H1 (cell line): ENCODE measurements at regions not wholly inside any gene's neighbourhood (a gene's known extent, or its start where the extent isn't known, plus 50 kb on each side); places are given as distances from the start of the nearest gene placed in this dataset.

Experiments used
- CTCF ChIA-PET: fragments of 300-600 bp; sonication (Branson Sonifier 250); formaldehyde crosslinking; loops from one replicate; lab custom pipeline; 2021; ENCODE audit not compliant: partially characterized antibody; lab: Charles Lee
- POLR2A ChIA-PET: fragments of 300-600 bp; sonication (Branson Sonifier 250); formaldehyde crosslinking; loops from one replicate; lab custom pipeline; 2021; ENCODE audit warnings: inconsistent platforms; ENCODE audit not compliant: partially characterized antibody; lab: Charles Lee
- DNase-seq, 2 experiments: peaks; one replicate each; pipeline versions ENCODE4 v3.0.0 to v3.0.0-alpha.2; 2010 to 2022; ENCODE audit warnings: low spot score in 2 of 2, low read depth in 1 of 2, mixed read lengths in 1 of 2
- FAIRE-seq: peaks from 2 replicates; lab custom pipeline; 2011; peaks lifted over from hg19 to GRCh38; lab: Jason Lieb, UNC
- H2AFZ ChIP-seq: 2 replicates; pipeline ENCODE4 v1.8.1; 2012; ENCODE audit warnings: low read length, inconsistent platforms
- H2AK5ac ChIP-seq: 2 replicates; pipeline ENCODE4 v1.6.1; 2013; ENCODE audit warnings: low read depth, low read length
- H2BK120ac ChIP-seq: replicated peaks from 2 replicates; pipeline ENCODE3; 2013; ENCODE audit warnings: low read depth, low read length, inconsistent platforms
- H2BK12ac ChIP-seq: 2 replicates; pipeline ENCODE4 v1.6.1; 2013; ENCODE audit warnings: low read depth, low read length
- H2BK15ac ChIP-seq: 2 replicates; pipeline ENCODE4 v1.6.1; 2013; ENCODE audit warnings: low read length
- H2BK20ac ChIP-seq: 2 replicates; pipeline ENCODE4 v1.6.1; 2013; ENCODE audit warnings: low read length
- H2BK5ac ChIP-seq: 2 replicates; pipeline ENCODE4 v1.6.1; 2013; ENCODE audit warnings: low read depth, low read length
- H3K14ac ChIP-seq: 2 replicates; pipeline ENCODE4 v1.6.1; 2013; ENCODE audit warnings: inconsistent platforms; ENCODE audit not compliant: insufficient read length
- H3K18ac ChIP-seq: 2 replicates; pipeline ENCODE4 v1.6.1; 2013; ENCODE audit warnings: low read length; ENCODE audit errors: extremely low read depth
- H3K23ac ChIP-seq: 2 replicates; pipeline ENCODE4 v1.6.1; 2013; ENCODE audit warnings: inconsistent platforms; ENCODE audit not compliant: insufficient read length
- H3K23me2 ChIP-seq: 2 replicates; pipeline ENCODE4 v1.6.1; 2013; ENCODE audit warnings: low read depth, low read length
- H3K27ac ChIP-seq: 2 replicates; pipeline ENCODE4 v1.6.1; 2011; ENCODE audit warnings: low read depth, low read length, inconsistent platforms
- H3K27me3 ChIP-seq, 4 experiments: replicated peaks in 1 of 4; 1 replicate in 1 of 4; 2 replicates in 3 of 4; pipeline versions ENCODE4 v1.6.1 to v1.8.1; 2011 to 2013; ENCODE audit warnings: low read length in 3 of 4, mild to moderate bottlenecking in 3 of 4, inconsistent platforms in 2 of 4, mixed read lengths in 2 of 4, moderate library complexity in 1 of 4; ENCODE audit not compliant: control insufficient read depth in 3 of 4, insufficient read depth in 3 of 4; ENCODE audit errors: extremely low read depth in 1 of 4
- H3K36me3 ChIP-seq, 4 experiments: 2 replicates each; pipeline versions ENCODE4 v1.6.1 to v1.8.1; 2011 to 2013; ENCODE audit warnings: mild to moderate bottlenecking in 4 of 4, low read length in 3 of 4, moderate library complexity in 2 of 4, control low read depth in 1 of 4, inconsistent platforms in 1 of 4; ENCODE audit not compliant: insufficient read depth in 4 of 4, control insufficient read depth in 2 of 4
- H3K4ac ChIP-seq: replicated peaks from 2 replicates; pipeline ENCODE3; 2013; ENCODE audit warnings: low read length, low read depth, mixed read lengths, inconsistent platforms; ENCODE audit not compliant: insufficient read length
- H3K4me1 ChIP-seq, 4 experiments: replicated peaks in 1 of 4; 1 replicate in 1 of 4; 2 replicates in 3 of 4; pipeline versions ENCODE4 v1.6.1 to v1.8.1; 2011 to 2013; ENCODE audit warnings: low read length in 3 of 4, inconsistent platforms in 2 of 4, mixed read lengths in 1 of 4; ENCODE audit not compliant: insufficient read depth in 4 of 4, control insufficient read depth in 3 of 4
- H3K4me2 ChIP-seq, 2 experiments: 2 replicates each; pipeline versions ENCODE4 v1.6.1 to v1.8.1; 2011 to 2013; ENCODE audit warnings: low read depth in 2 of 2, low read length in 2 of 2, control low read depth in 1 of 2, inconsistent platforms in 1 of 2, mild to moderate bottlenecking in 1 of 2; ENCODE audit not compliant: insufficient read depth in 1 of 2
- H3K4me3 ChIP-seq, 4 experiments: fragments of 200-600, 300-600 bp in 1 of 4; sonication (generic), shearing (Covaris generic), sonication (Bioruptor Twin) in 1 of 4; 2 replicates each; pipeline versions ENCODE4 v1.5.1 to v1.8.1; 2011 to 2016; ENCODE audit warnings: low read length in 4 of 4, low read depth in 3 of 4, control low read depth in 2 of 4, inconsistent platforms in 2 of 4, mild to moderate bottlenecking in 2 of 4, mixed read lengths in 1 of 4, moderate library complexity in 1 of 4; ENCODE audit not compliant: insufficient read depth in 2 of 4; ENCODE audit errors: extremely low read depth in 1 of 4
- H3K56ac ChIP-seq: replicated peaks from 2 replicates; pipeline ENCODE3; 2013; ENCODE audit warnings: low read depth, mild to moderate bottlenecking, mixed read lengths, low read length, inconsistent platforms; ENCODE audit not compliant: insufficient read length
- H3K79me1 ChIP-seq: 2 replicates; pipeline ENCODE4 v1.6.1; 2013; ENCODE audit warnings: low read depth, low read length, control low read depth
- H3K79me2 ChIP-seq, 2 experiments: 2 replicates each; pipeline versions ENCODE4 v1.6.1 to v1.8.1; 2012 to 2013; ENCODE audit warnings: low read length in 2 of 2, mild to moderate bottlenecking in 2 of 2, inconsistent platforms in 1 of 2; ENCODE audit not compliant: insufficient read depth in 2 of 2, control insufficient read depth in 1 of 2
- H3K9ac ChIP-seq, 4 experiments: replicated peaks in 1 of 4; 1 replicate in 1 of 4; 2 replicates in 3 of 4; pipeline versions ENCODE4 v1.6.1 to v1.8.1; 2011 to 2013; ENCODE audit warnings: low read depth in 3 of 4, low read length in 3 of 4, control low read depth in 2 of 4, mild to moderate bottlenecking in 2 of 4, moderate library complexity in 2 of 4, inconsistent platforms in 1 of 4; ENCODE audit errors: extremely low read depth in 1 of 4
- H3K9me3 ChIP-seq, 2 experiments: 2 replicates each; pipeline versions ENCODE4 v1.6.1 to v1.8.1; 2012 to 2013; ENCODE audit warnings: mild to moderate bottlenecking in 2 of 2, moderate library complexity in 2 of 2, control low read depth in 1 of 2, inconsistent platforms in 1 of 2, low read depth in 1 of 2, low read length in 1 of 2, mixed read lengths in 1 of 2; ENCODE audit not compliant: insufficient read depth in 2 of 2
- H4K20me1 ChIP-seq, 2 experiments: replicated peaks in 1 of 2; 2 replicates each; pipeline versions ENCODE3 to v1.8.1; 2011 to 2013; ENCODE audit warnings: inconsistent platforms in 2 of 2, low read length in 2 of 2, mild to moderate bottlenecking in 1 of 2; ENCODE audit not compliant: insufficient read depth in 2 of 2, control insufficient read depth in 1 of 2
- H4K5ac ChIP-seq: 2 replicates; pipeline ENCODE4 v1.6.1; 2013; ENCODE audit warnings: low read length, low read depth, mixed read lengths, inconsistent platforms; ENCODE audit not compliant: insufficient read length
- H4K8ac ChIP-seq: 2 replicates; pipeline ENCODE4 v1.8.0; 2013; ENCODE audit warnings: mild to moderate bottlenecking, moderate library complexity, low read length, inconsistent platforms; ENCODE audit not compliant: insufficient read depth; ENCODE audit errors: extremely low read depth
- H4K91ac ChIP-seq: replicated peaks from 2 replicates; pipeline ENCODE3; 2013; ENCODE audit warnings: low read length, mixed read lengths, inconsistent platforms; ENCODE audit not compliant: insufficient read length
- ATF2 ChIP-seq: IDR thresholded peaks from 2 replicates; pipeline ENCODE4 v1.6.1; 2012; ENCODE audit warnings: low read length, inconsistent platforms
- ATF3 ChIP-seq: IDR thresholded peaks from 2 replicates; pipeline ENCODE4 v1.6.1; 2011; ENCODE audit warnings: low read depth, mild to moderate bottlenecking, low read length; ENCODE audit not compliant: insufficient read depth
- BRCA1 ChIP-seq: IDR thresholded peaks from 2 replicates; pipeline ENCODE4 v1.6.1; 2012; ENCODE audit warnings: low read depth, low read length, improper control_type of control experiment
- GABPA ChIP-seq: IDR thresholded peaks from 2 replicates; pipeline ENCODE4 v1.6.1; 2011; ENCODE audit warnings: mild to moderate bottlenecking, low read length, moderate library complexity, borderline replicate concordance; ENCODE audit not compliant: insufficient read depth
- JUND ChIP-seq: IDR thresholded peaks from 2 replicates; pipeline ENCODE4 v1.6.1; 2011; ENCODE audit warnings: mild to moderate bottlenecking, improper control_type of control experiment, low read length
- MAFK ChIP-seq: IDR thresholded peaks from 2 replicates; pipeline ENCODE4 v1.6.1; 2012; ENCODE audit warnings: low read depth, mild to moderate bottlenecking, improper control_type of control experiment, low read length
- POLR2AphosphoS5 ChIP-seq: IDR thresholded peaks from 2 replicates; pipeline ENCODE4 v1.6.1; 2011; ENCODE audit warnings: low read depth, low read length
- POU5F1 ChIP-seq: IDR thresholded peaks from 2 replicates; pipeline ENCODE4 v1.6.1; 2011; ENCODE audit warnings: low read depth, mild to moderate bottlenecking, low read length, moderate library complexity
- SAP30 ChIP-seq: fragments of 300-600 bp; sonication (generic); IDR thresholded peaks from 2 replicates; pipeline ENCODE4 v1.7.1; 2012; ENCODE audit warnings: low read length, moderate library complexity, mild to moderate bottlenecking, inconsistent platforms; ENCODE audit not compliant: insufficient read depth, insufficient replicate concordance
- SIRT6 ChIP-seq: IDR thresholded peaks from one replicate; pipeline ENCODE4 v1.7.1; 2012; ENCODE audit warnings: low read length, inconsistent platforms
- SP1 ChIP-seq: IDR thresholded peaks from 2 replicates; pipeline ENCODE4 v1.6.1; 2011; ENCODE audit warnings: low read depth, low read length
- SRF ChIP-seq: IDR thresholded peaks from 2 replicates; pipeline ENCODE4 v1.6.1; 2011; ENCODE audit warnings: mild to moderate bottlenecking, low read depth, low read length, moderate library complexity
- TBP ChIP-seq: IDR thresholded peaks from 2 replicates; pipeline ENCODE4 v1.6.1; 2011; ENCODE audit warnings: low read depth, low read length, improper control_type of control experiment
- TCF12 ChIP-seq: IDR thresholded peaks from 2 replicates; pipeline ENCODE4 v1.6.1; 2011; ENCODE audit warnings: low read depth, mild to moderate bottlenecking, low read length
- YY1 ChIP-seq: IDR thresholded peaks from 2 replicates; pipeline ENCODE4 v1.6.1; 2011; ENCODE audit warnings: low read depth, mild to moderate bottlenecking, low read length
- WGBS, 2 experiments: shearing (Covaris generic) in 1 of 2; methylation state at CpG; one replicate each; pipeline versions ENCODE4 v1.1.6 to v1.1.7; 2013 to 2015; ENCODE audit warnings: low lambda C conversion rate in 2 of 2, mixed read lengths in 2 of 2, inconsistent platforms in 1 of 2, low coverage in 1 of 2, missing lambda C conversion rate in 1 of 2; ENCODE audit not compliant: insufficient replicate concordance in 2 of 2, insufficient coverage in 1 of 2, insufficient read length in 1 of 2; ENCODE audit errors: extremely low coverage in 1 of 2, missing lambda C conversion rate in 1 of 2; 5-methylcytosine and 5-hydroxymethylcytosine counted together

DNA sequence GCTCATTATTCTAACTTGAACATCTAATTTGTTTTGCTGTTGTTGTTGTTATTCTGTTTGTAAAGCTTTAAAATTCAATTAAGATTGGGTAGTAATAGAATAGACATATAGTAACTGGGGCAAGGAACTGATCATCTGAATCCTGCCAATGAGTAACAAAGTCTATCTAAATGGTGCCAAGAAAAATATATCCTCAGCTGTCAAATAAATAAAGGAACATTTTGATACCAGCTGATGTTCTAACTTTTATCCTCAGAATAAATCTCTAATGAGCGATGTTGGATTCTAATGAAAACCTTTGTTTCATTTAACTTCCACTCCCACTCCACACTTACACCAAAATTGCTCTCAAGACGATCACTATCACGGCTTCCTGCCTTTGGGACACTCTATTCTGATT is 210.9 kb downstream of the TINAG start:
- CTCF ChIA-PET, result no interaction called here
- Histone ChIP-seq H3K9me3 (no peaks in the 10 kb centered on the region), H4K8ac (no peak overlapping the region), H2BK5ac (no peak overlapping the region), H3K23ac (no peak overlapping the region), H3K27ac (no peak overlapping the region), H2BK15ac (no peak overlapping the region), H2BK12ac (no peak overlapping the region), H3K23me2 (no peaks in the 10 kb centered on the region), H3K27me3 (no peaks in the 10 kb centered on the region), H3K9ac (no peak overlapping the region), H2AFZ (no peak overlapping the region), H3K4me3 (no peak overlapping the region), H4K91ac (no peak overlapping the region), H3K36me3 (no peaks in the 10 kb centered on the region), H2BK20ac (no peak overlapping the region), H3K79me2 (no peaks in the 10 kb centered on the region), H3K4me2 (no peak overlapping the region), H4K20me1 (no peaks in the 10 kb centered on the region), H2BK120ac (no peak overlapping the region), H3K56ac (no peak overlapping the region), H4K5ac (no peak overlapping the region), H3K4me1 (no peaks in the 10 kb centered on the region), H3K79me1 (no peaks in the 10 kb centered on the region), H3K18ac (no peak overlapping the region), H3K4ac (no peak overlapping the region), H3K14ac (no peak overlapping the region), H2AK5ac (no peak overlapping the region)
- DNase-seq (no peak), FAIRE-seq (no peak)
- POLR2A ChIA-PET, result no interaction called here
- WGBS, 2 experiments, result 93% methylated on average over 3 of the region's 3 CpGs; no CpG with 5 or more reads in 1 of the 2 experiments
- no peak for TF ChIP-seq TCF12
- no peak for TF ChIP-seq POU5F1
- TF ChIP-seq SAP30, result no peak
- TF ChIP-seq TBP, result no peak
- TF ChIP-seq JUND, result no peak
- TF ChIP-seq POLR2AphosphoS5, result no peak
- TF ChIP-seq BRCA1, result no peak
- no peak for TF ChIP-seq GABPA
- no peak for TF ChIP-seq SP1
- TF ChIP-seq ATF3, result no peak
- no peak for TF ChIP-seq MAFK
- no peak for TF ChIP-seq ATF2
- no peak for TF ChIP-seq YY1
- TF ChIP-seq SRF, result no peak
- no peak for TF ChIP-seq SIRT6
